Stimulated activated naive B cell treated with anti-CD40 and anti-IgM and Interleukin-4, amounts not matched to agents 10 μg/mL and 1 μg/mL and 100 μg/mL, for 72 hours (primary cell): ENCODE measurements at regions not wholly inside any gene's neighbourhood (a gene's known extent, or its start where the extent isn't known, plus 50 kb on each side); places are given as distances from the start of the nearest gene placed in this dataset.
A peak's percentile ranks its signal among the peaks of the same experiment; 100 is the strongest.
"Not testable (repeated sequence)": the region's sequence is repeated elsewhere in the genome, so short reads cannot be mapped to it uniquely, and the experiment has no call there.

ENCODE experiments used
- ATAC-seq, 2 donors: fragments of 150-1000 bp; cut with Tn5 transposase; replicated peaks; 2 replicates each; pipeline ENCODE4 v1.10.0; 2021; ENCODE audit warnings: moderate library complexity in 1 of 2
- DNase-seq: peaks from one replicate; pipeline ENCODE4 v3.0.0; 2021
- H3K27ac Mint-ChIP-seq: one replicate; pipeline ENCODE4 v1.8.0; 2022; ENCODE audit warnings: mild to moderate bottlenecking, mixed read lengths
- H3K27me3 Mint-ChIP-seq, 2 donors: one replicate each; pipeline ENCODE4 v1.8.0; 2022; ENCODE audit warnings: mixed read lengths in 2 of 2
- H3K36me3 Mint-ChIP-seq, 2 donors: one replicate each; pipeline ENCODE4 v1.8.0; 2022; ENCODE audit warnings: mixed read lengths in 2 of 2, mild to moderate bottlenecking in 1 of 2
- H3K4me1 Mint-ChIP-seq, 2 donors: one replicate each; pipeline ENCODE4 v1.8.0; 2022; ENCODE audit warnings: mixed read lengths in 2 of 2, mild to moderate bottlenecking in 1 of 2
- H3K4me3 Mint-ChIP-seq, 2 donors: one replicate each; pipeline ENCODE4 v1.8.0; 2022; ENCODE audit warnings: mild to moderate bottlenecking in 2 of 2, mixed read lengths in 2 of 2, moderate library complexity in 1 of 2
- H3K9me3 Mint-ChIP-seq, 2 donors: one replicate each; pipeline ENCODE4 v1.8.0; 2022; ENCODE audit warnings: mixed read lengths in 2 of 2, mild to moderate bottlenecking in 1 of 2

DNA sequence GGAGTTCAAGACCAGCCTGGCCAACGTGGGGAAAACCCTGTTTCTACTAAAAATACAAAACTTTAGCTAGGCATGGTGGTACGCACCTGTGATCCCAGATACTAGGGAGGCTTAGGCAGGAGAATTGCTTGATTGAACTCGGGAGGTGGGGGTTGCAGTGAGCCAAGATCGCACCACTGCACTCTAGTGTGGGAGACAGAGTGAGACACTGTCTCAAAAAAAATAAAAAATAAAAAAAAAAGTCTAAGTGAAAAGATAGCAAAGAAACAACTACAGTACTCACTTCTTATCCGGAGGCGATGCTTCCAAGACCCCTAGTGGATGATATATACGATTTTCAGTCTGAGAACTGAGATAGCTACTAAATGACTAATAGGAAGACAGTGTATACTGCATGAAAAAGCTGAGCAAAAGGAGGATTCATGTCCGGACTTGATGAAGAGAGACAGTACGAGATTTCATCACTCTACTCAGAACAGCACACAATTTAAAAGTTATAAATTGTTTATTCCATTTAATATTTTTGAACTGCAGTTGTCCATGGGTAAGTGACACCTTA, 138.7 kb upstream of the GOLGA6L6 start:
- not testable (repeated sequence) for H3K36me3 Mint-ChIP-seq, H3K27me3 Mint-ChIP-seq, DNase-seq, H3K9me3 Mint-ChIP-seq, H3K4me1 Mint-ChIP-seq, ATAC-seq, H3K27ac Mint-ChIP-seq, H3K4me3 Mint-ChIP-seq

DNA sequence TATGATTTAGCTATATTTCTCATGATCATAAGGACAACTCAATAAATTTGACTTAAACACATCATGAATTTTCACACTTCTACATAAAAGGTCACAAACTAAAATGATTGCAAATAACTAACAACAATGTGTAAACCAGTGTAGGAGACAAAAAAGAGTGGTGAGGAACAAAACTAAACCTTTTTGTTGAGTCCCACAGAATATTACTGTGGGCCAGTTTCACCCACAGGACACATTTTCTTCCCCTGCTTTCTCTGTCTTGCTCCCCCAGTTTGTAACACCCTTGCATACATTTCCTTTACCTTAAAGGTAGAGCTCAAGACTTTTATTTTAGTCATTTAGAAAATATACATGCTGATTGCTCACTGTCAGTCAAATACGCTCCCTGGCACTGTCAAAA, 130.9 kb upstream of the GOLGA6L6 start:
- no peak overlapping the region for H3K4me3 Mint-ChIP-seq
- ATAC-seq = no peak

GRCh38 chr15:20671675-20672074, 130.1 kb upstream of the GOLGA6L6 start:
- Mint-ChIP-seq H3K27ac (no peak overlapping the region), H3K9me3 (no peaks in the 10 kb centered on the region), H3K36me3 (no peaks in the 10 kb centered on the region), H3K27me3 (no peaks in the 10 kb centered on the region), H3K4me1 (no peaks in the 10 kb centered on the region), H3K4me3 (no peak overlapping the region)
- ATAC-seq (no peak), DNase-seq (no peak)

More for the DNA sequence above, 130.9 kb upstream of the GOLGA6L6 start:
- Mint-ChIP-seq H3K27me3 (no peaks in the 10 kb centered on the region), H3K9me3 (no peaks in the 10 kb centered on the region), H3K36me3 (no peaks in the 10 kb centered on the region), H3K27ac (no peak overlapping the region), H3K4me1 (no peaks in the 10 kb centered on the region)
- DNase-seq = no peak

DNA sequence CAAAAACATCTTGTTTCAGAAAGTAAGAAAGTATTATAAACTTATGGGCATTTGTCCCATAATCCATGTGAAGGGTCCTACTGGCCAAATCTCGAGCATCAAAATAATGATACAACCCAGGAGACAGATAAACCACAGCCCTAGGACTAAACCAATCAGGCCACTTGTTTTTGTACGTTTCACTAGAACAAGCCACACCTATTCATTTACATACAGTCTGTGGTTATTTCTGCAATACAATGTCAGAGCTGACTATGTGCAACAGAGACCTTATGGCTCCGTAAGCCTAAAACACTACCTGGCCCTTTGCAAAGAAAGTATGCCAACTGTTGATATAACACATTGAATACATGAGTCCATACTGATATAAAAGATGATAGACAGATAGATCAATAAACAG, 124.8 kb upstream of the GOLGA6L6 start:
- not testable (repeated sequence) for H3K4me3 Mint-ChIP-seq, H3K27me3 Mint-ChIP-seq, DNase-seq, H3K9me3 Mint-ChIP-seq, H3K36me3 Mint-ChIP-seq, H3K27ac Mint-ChIP-seq, ATAC-seq, H3K4me1 Mint-ChIP-seq

DNA sequence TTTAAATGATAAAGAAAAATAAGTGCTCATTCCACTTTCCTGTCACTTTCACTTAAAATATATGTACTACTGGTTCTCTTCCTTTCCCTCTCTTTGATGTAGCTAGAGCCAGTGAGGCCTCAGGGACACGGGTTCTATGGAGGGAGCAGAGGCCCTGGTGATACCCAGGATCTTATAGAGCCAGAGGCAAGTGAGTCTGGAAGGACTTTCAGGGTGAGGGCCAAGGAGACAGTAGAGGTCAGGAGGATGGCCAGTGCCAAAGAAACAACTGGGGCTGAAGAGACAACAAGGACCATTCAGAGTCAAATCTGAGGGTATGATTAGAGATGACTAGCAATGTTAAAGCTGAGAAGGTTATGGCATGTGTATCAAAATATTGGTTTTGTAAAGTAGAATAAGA, 124.1 kb upstream of the GOLGA6L6 start:
- H3K4me3 Mint-ChIP-seq = no peak overlapping the region
- H3K27ac Mint-ChIP-seq = no peak overlapping the region
- no peaks in the 10 kb centered on the region for H3K4me1 Mint-ChIP-seq
- DNase-seq (no peak), ATAC-seq (no peak)
- H3K9me3 Mint-ChIP-seq = no peaks in the 10 kb centered on the region
- H3K27me3 Mint-ChIP-seq = no peaks in the 10 kb centered on the region
- H3K36me3 Mint-ChIP-seq = no peaks in the 10 kb centered on the region

DNA sequence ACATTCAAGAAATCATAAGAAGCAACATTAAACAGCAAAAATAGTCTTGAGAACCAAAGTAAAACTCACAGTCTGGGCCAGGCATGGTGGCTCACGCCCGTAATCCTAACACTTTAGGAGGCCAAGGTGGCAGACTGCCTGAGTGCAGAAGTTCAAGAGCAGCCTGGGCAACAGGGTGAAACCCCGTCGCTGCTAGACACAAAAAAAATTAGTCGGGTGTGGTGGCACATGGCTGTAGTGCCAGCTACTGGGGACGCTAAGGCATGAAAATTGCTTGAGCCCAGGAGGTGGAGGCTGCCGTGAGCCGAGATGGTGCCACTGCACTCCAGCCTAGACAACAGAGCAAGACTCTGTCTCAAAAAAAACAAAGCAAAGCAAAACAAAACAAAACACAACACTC, 117.7 kb upstream of the GOLGA6L6 start:
- no peak overlapping the region for H3K27ac Mint-ChIP-seq
- ATAC-seq = no peak

GRCh38 chr15:20658024-20658423, 116.4 kb upstream of the GOLGA6L6 start:
- H3K4me3 Mint-ChIP-seq = no peak overlapping the region
- no peaks in the 10 kb centered on the region for H3K9me3 Mint-ChIP-seq
- no peak for DNase-seq
- ATAC-seq = no peak
- H3K4me1 Mint-ChIP-seq = no peaks in the 10 kb centered on the region
- H3K27ac Mint-ChIP-seq = no peak overlapping the region
- H3K36me3 Mint-ChIP-seq = no peaks in the 10 kb centered on the region
- no peaks in the 10 kb centered on the region for H3K27me3 Mint-ChIP-seq

More for the DNA sequence above, 117.7 kb upstream of the GOLGA6L6 start:
- Mint-ChIP-seq H3K9me3 (no peaks in the 10 kb centered on the region), H3K4me1 (no peaks in the 10 kb centered on the region), H3K27me3 (no peaks in the 10 kb centered on the region), H3K36me3 (no peaks in the 10 kb centered on the region), H3K4me3 (no peak overlapping the region)
- no peak for DNase-seq

DNA sequence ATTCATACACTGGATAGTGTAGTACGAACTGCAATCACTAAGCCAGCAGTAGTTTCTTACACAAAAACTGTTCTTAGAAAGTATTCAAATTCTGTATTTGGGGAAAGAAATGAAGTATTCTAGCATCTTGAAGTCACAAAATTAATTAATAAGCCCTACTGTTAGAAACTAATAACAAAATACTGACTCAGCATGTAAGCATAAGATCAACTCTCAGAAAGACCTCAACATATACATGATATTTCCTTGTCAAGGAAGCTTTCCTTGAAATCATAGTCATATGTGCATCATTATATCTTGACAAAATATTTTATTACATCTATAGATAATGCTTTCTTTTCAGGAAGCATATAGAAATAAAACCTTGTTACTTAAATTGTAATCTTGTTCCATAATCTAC, 115.5 kb upstream of the GOLGA6L6 start:
- no peak for ATAC-seq
- Mint-ChIP-seq H3K9me3 (no peaks in the 10 kb centered on the region), H3K27me3 (no peaks in the 10 kb centered on the region), H3K4me3 (no peak overlapping the region), H3K4me1 (no peaks in the 10 kb centered on the region), H3K36me3 (no peaks in the 10 kb centered on the region), H3K27ac (no peak overlapping the region)
- no peak for DNase-seq

DNA sequence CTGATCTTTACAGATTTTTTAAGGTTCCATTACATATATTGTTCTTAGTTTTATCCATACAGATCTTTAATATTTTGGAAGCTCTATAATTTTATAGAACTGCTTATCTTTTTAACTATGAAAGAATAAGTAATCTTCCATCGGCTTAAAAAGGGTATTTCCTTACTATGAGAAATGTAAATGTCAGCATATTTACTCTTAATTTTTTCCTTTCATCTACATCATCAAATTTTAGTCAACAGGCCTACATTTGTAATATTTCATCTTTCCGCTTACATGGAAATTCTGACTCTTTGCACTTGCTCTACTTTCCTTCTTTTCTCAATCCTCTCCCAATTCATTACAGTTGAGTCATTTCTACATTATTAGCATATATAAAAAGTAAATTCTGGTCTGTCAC, 111.3 kb upstream of the GOLGA6L6 start:
- Mint-ChIP-seq H3K4me3 (no peak overlapping the region), H3K27me3 (no peaks in the 10 kb centered on the region), H3K36me3 (no peaks in the 10 kb centered on the region), H3K4me1 (no peaks in the 10 kb centered on the region), H3K27ac (no peak overlapping the region), H3K9me3 (no peaks in the 10 kb centered on the region)
- no peak for DNase-seq
- ATAC-seq = no peak

DNA sequence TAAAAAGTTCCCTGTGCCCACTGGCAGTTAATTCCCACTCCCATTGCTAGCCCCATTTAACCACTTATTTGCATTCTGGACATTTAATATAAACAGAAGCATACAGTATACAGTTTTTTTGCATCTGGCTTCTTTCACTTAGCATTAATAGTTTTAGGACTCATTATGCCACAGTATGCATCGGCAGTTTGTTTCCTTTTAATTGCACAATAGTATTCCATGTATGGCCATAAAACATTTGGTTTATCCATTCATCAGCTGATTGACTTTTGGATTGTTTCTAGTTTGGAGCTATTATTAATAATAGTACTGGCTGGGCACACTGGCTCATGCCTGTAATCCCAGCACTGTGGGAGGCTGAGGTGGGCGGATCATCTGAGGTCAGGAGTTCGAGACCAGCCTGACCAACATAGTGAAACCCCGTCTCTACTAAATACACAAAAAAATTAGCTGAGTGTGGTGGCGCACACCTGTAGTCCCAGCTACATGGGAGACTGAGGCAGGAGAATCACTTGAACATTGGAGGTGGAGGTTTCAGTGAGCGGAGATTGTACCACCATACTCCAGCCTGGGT, 106.9 kb upstream of the GOLGA6L6 start:
- not testable (repeated sequence) for H3K9me3 Mint-ChIP-seq, H3K4me1 Mint-ChIP-seq, H3K4me3 Mint-ChIP-seq, H3K27me3 Mint-ChIP-seq, H3K27ac Mint-ChIP-seq, DNase-seq, H3K36me3 Mint-ChIP-seq, ATAC-seq

GRCh38 chr15:20646529-20647142, 105.0 kb upstream of the GOLGA6L6 start:
- DNase-seq (no peak), ATAC-seq (no peak)
- H3K36me3 Mint-ChIP-seq = no peaks in the 10 kb centered on the region
- no peak overlapping the region for H3K27ac Mint-ChIP-seq
- H3K4me3 Mint-ChIP-seq = no peak overlapping the region
- no peaks in the 10 kb centered on the region for H3K4me1 Mint-ChIP-seq
- H3K9me3 Mint-ChIP-seq = no peaks in the 10 kb centered on the region
- peaks cover 15 to 20% of the 10 kb centered on the region in 2 donors for H3K27me3 Mint-ChIP-seq

DNA sequence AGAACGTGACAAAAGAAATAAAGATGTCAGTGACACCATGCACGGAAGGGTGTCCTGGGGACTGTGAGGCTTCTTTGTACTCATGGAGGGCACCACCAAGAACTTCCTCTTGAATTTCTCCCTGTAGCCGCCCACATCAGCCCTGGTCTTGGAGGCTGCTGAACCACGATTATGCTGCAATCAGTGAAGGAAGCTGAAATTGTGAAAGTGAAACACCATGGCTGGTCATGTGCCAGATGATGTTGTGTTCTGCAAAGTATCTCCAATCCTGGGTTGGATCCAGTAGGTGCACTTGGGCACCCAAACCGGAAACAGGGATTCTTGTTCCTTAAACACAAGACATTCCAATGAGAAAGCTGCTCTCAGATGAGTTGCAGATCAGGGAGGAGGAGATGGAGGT, 104.4 kb upstream of the GOLGA6L6 start:
- Mint-ChIP-seq H3K9me3 (no peaks in the 10 kb centered on the region), H3K4me1 (no peaks in the 10 kb centered on the region), H3K27ac (no peak overlapping the region), H3K36me3 (no peaks in the 10 kb centered on the region), H3K4me3 (no peak overlapping the region), H3K27me3 (peaks cover 17 to 20% of the 10 kb centered on the region in 2 donors)
- DNase-seq (peak; percentile 44), ATAC-seq (peak; percentile 90 to 95)

GRCh38 chr15:20644896-20645295, 103.3 kb upstream of the GOLGA6L6 start:
- H3K27me3 Mint-ChIP-seq = peaks cover 20% of the 10 kb centered on the region in 2 donors
- DNase-seq = no peak
- H3K9me3 Mint-ChIP-seq = no peaks in the 10 kb centered on the region
- ATAC-seq = no peak
- no peaks in the 10 kb centered on the region for H3K36me3 Mint-ChIP-seq
- H3K27ac Mint-ChIP-seq = no peak overlapping the region
- no peak overlapping the region for H3K4me3 Mint-ChIP-seq
- no peaks in the 10 kb centered on the region for H3K4me1 Mint-ChIP-seq

- Mint-ChIP-seq H3K27me3 (peaks cover 20% of the 10 kb centered on the region in 2 donors), H3K36me3 (no peaks in the 10 kb centered on the region), H3K4me1 (no peaks in the 10 kb centered on the region), H3K4me3 (no peak overlapping the region), H3K27ac (no peak overlapping the region), H3K9me3 (no peaks in the 10 kb centered on the region)
- DNase-seq = no peak
- no peak for ATAC-seq
These were observed 102.3 kb upstream of the GOLGA6L6 start for GRCh38 chr15:20643829-20644425.
